ENCODE measurements at regions not wholly inside any gene's neighbourhood (a gene's known extent, or its start where the extent isn't known, plus 50 kb on each side); places are given as distances from the start of the nearest gene placed in this dataset.

- no peak for TF ChIP-seq POLR2AphosphoS5 (IDR thresholded peaks at IDR 0.05; ENCODE audit: low read depth, low read length)
- no peak for TF ChIP-seq POLR2A (IDR thresholded peaks at IDR 0.05; ENCODE audit: low read depth, low read length)
Measured at GRCh38 chr1:56404066-56404465, 175.3 kb downstream of the PLPP3 start.
